ENCODE measurements at regions not wholly inside any gene's neighbourhood (a gene's known extent, or its start where the extent isn't known, plus 50 kb on each side); places are given as distances from the start of the nearest gene placed in this dataset.

DNA sequence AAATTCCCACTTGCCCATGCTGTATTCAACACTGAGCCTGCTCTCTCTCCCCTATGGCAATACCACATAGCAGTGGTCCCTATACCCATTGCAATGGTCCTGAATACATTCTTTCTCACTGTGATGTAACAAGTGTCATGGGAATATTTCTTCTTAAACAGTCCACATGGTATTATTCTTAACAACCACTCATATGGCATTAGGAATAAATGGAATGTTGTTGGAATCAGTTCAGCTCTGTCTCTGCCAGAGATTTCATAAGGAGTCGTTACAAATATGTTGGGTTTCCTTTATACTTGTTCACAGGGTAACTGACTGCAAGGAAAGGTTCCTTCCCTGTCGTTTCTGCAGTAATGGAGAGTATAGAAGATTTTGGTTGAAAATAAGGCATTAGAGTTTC, 128.3 kb upstream of the SPATA13 start:
- no peak for DNase-seq (ENCODE audit: low read depth)
- TF ChIP-seq, protein P1, sequence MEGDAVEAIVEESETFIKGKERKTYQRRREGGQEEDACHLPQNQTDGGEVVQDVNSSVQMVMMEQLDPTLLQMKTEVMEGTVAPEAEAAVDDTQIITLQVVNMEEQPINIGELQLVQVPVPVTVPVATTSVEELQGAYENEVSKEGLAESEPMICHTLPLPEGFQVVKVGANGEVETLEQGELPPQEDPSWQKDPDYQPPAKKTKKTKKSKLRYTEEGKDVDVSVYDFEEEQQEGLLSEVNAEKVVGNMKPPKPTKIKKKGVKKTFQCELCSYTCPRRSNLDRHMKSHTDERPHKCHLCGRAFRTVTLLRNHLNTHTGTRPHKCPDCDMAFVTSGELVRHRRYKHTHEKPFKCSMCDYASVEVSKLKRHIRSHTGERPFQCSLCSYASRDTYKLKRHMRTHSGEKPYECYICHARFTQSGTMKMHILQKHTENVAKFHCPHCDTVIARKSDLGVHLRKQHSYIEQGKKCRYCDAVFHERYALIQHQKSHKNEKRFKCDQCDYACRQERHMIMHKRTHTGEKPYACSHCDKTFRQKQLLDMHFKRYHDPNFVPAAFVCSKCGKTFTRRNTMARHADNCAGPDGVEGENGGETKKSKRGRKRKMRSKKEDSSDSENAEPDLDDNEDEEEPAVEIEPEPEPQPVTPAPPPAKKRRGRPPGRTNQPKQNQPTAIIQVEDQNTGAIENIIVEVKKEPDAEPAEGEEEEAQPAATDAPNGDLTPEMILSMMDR (IDR thresholded peaks at IDR 0.05; ENCODE audit: insufficient read depth, low read length, poor library complexity, severe bottlenecking), result no peak

DNA sequence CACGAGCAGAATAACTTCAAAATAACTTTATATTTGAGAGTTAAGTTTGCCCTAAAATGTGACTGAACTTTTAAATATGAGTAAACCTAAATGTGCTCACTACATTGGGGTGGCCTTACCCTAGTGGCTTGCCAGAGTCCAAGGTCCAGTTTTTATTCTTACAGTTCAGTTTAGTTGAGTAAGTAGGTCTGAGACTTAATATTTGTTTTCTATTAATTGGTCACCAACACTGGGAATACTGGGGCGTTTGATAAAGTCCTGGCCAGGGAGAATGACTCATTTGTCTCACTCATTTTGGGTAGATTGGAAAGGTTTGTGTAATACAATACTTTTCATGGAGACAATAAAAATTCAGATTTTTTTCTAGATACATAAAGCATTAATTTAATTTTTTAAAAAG, 127.8 kb upstream of the SPATA13 start:
- Histone ChIP-seq H3K27me3 (ENCODE audit: control insufficient read depth, insufficient read depth, low read length) (no peaks in the 10 kb centered on the region), H3K36me3 (ENCODE audit: control insufficient read depth, insufficient read depth, low read length) (no peaks in the 10 kb centered on the region), H3K4me3 (ENCODE audit: low read depth, low read length) (no peak overlapping the region)
- DNase-seq (ENCODE audit: low read depth), result no peak
- TF ChIP-seq, protein P1 (IDR thresholded peaks at IDR 0.05; ENCODE audit: insufficient read depth, low read length, poor library complexity, severe bottlenecking), result no peak

More for the DNA sequence above, 128.3 kb upstream of the SPATA13 start:
- Histone ChIP-seq H3K27me3 (ENCODE audit: control insufficient read depth, insufficient read depth, low read length) (no peaks in the 10 kb centered on the region), H3K36me3 (ENCODE audit: control insufficient read depth, insufficient read depth, low read length) (no peaks in the 10 kb centered on the region), H3K4me3 (ENCODE audit: low read depth, low read length) (no peak overlapping the region)

DNA sequence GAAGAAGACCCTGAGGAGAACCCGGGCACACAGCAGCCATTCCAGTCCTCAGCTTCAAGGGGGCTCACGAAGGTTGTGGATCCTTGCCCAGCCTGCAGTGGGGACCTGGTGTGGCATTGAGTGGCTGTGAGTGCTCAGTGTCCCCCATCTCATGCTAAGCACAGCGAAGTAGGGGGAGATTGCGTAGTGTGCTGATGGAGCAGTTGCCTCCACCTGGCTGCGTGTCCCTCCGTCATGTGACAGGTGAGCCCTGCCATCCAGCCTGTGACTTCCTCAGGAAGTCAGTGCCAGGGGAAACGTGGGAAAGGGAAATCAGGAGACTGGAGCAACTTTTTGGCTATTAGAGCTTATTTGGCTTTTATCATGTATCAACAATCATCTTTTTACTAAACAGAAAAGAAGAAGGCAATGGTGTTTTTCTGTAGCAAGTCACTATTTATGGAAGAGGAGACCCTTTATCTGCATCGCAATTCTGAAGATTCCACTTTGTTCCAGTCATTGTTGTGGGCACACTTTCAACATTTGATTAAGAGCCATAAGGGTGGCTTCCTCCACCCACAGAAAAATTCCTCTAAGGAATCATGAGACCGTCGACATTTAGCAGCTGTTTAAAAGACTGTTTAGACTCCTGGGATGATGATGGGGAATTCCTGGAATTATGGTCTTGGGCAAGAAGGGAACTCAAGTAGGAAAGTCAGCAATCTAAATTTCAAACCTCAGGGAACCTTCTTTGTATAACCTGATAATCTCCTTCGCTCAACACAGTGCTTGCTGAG, 126.8 kb upstream of the SPATA13 start:
- TF ChIP-seq, protein P1 (IDR thresholded peaks at IDR 0.05; ENCODE audit: insufficient read depth, low read length, poor library complexity, severe bottlenecking), result no peak
- H3K4me3 ChIP-seq (ENCODE audit: low read depth, low read length), result no peak overlapping the region
- no peaks in the 10 kb centered on the region for H3K36me3 ChIP-seq (ENCODE audit: control insufficient read depth, insufficient read depth, low read length)
- H3K27me3 ChIP-seq (ENCODE audit: control insufficient read depth, insufficient read depth, low read length), result no peaks in the 10 kb centered on the region
- DNase-seq (ENCODE audit: low read depth), result no peak

DNA sequence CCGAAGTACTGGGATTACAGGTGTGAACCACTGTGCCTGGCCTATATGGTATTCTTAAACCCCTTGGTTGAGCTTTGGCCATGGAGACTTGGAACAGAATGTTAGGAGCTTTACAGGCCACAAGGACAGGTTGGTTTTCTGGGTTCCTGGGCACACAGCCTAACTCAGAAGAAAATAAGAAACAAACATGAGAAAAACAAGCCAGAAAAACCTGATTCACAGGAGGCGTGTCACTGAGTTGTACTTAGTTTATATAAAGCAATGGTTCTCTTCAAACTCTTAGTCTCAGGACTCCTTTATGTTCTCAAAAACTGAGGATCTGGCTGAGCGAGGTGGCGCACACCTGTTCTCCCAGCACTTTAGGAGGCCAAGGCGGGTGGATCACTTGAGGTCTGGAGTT, 125.1 kb upstream of the SPATA13 start:
- TF ChIP-seq, protein P1 (IDR thresholded peaks at IDR 0.05; ENCODE audit: insufficient read depth, low read length, poor library complexity, severe bottlenecking), result no peak
- DNase-seq (ENCODE audit: low read depth), result no peak
- H3K36me3 ChIP-seq (ENCODE audit: control insufficient read depth, insufficient read depth, low read length), result no peaks in the 10 kb centered on the region
- H3K27me3 ChIP-seq (ENCODE audit: control insufficient read depth, insufficient read depth, low read length), result no peaks in the 10 kb centered on the region
- H3K4me3 ChIP-seq (ENCODE audit: low read depth, low read length), result no peak overlapping the region

DNA sequence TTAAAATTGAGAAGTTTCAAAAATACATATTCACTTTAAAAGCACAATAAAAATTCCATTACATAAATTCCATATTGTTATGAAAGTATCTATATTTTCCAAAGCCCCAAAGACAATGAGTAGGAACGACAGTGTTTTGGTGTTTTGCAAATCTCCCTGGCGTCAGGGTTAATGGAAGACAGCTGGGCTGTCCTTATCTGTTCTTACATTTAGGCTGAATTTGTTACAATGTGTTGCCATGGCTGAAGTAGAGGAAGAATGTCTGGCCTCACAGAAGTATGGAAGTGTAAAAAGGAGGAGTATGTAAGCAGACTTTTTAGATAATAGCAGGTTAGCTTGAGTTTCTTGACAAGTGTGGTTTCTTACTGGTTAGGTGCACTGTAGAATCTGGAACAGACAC, 124.4 kb upstream of the SPATA13 start:
- DNase-seq (ENCODE audit: low read depth), result no peak
- no peak overlapping the region for H3K4me3 ChIP-seq (ENCODE audit: low read depth, low read length)
- H3K27me3 ChIP-seq (ENCODE audit: control insufficient read depth, insufficient read depth, low read length), result no peaks in the 10 kb centered on the region
- H3K36me3 ChIP-seq (ENCODE audit: control insufficient read depth, insufficient read depth, low read length), result no peaks in the 10 kb centered on the region
- TF ChIP-seq, protein P1 (IDR thresholded peaks at IDR 0.05; ENCODE audit: insufficient read depth, low read length, poor library complexity, severe bottlenecking), result no peak

DNA sequence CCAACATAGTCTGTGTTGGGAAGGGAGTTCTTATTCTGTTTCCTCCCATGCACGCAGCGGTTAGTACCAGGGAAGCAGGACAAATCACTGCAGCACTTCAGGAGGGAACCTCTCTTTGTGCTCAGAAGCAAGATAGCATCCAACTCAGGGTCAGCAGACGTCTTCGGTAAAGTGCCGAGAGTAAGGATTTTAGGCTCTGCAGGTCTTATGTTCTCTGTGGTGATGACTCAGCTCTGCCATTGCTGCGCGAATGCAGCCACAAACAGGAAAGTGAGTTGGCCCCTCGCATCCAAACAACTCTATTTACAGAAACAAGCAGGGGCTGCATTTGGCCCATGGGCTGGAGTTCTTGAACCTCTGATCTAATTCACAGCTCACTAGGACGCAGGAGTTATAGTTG, 122.1 kb upstream of the SPATA13 start:
- Histone ChIP-seq H3K27me3 (ENCODE audit: control insufficient read depth, insufficient read depth, low read length) (no peaks in the 10 kb centered on the region), H3K4me3 (ENCODE audit: low read depth, low read length) (no peak overlapping the region), H3K36me3 (ENCODE audit: control insufficient read depth, insufficient read depth, low read length) (no peaks in the 10 kb centered on the region)
- no peak for DNase-seq (ENCODE audit: low read depth)
- TF ChIP-seq, protein P1 (IDR thresholded peaks at IDR 0.05; ENCODE audit: insufficient read depth, low read length, poor library complexity, severe bottlenecking), result no peak
